ENCODE measurements at regions not wholly inside any gene's neighbourhood (a gene's known extent, or its start where the extent isn't known, plus 50 kb on each side); places are given as distances from the start of the nearest gene placed in this dataset.

DNA sequence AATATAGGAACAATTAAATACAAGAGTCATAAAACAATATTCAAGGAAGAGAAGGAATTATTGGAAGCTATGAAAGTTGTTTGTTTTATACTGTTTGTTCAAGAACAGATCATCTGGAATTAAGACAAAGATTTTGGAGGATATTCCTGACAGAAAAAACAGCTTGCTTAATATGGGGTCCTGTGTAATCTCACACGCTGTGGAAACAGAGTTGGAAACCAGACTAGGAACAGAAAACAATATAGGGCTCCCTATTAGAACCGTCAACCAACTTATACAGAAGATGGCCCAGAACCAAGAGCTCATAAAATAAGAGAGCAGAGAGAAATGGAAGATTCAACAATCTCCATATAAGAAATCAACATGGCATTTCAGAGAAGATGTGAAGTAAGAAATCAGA is 156.0 kb downstream of the PCDH18 start:
- Histone ChIP-seq H3K27me3 (no peaks in the 10 kb centered on the region), H3K36me3 (no peaks in the 10 kb centered on the region), H3K4me1 (peaks cover 0 to 38% (median 18%) of the 10 kb centered on the region in 4 donors), H3K27ac (peak overlapping the region in 3 of 4 donors; percentile 41 to 63 (median 46)), H3K4me3 (no peak overlapping the region), H3K9me3 (no peaks in the 10 kb centered on the region)
- 65 to 66% methylated on average over 2 of the region's 2 CpGs for WGBS, 2 donors
- intact Hi-C loops (cut with DNase I) = loop anchor here (10.0 kb wide), 1 partner anchor 98 kb away; no protein-coding TSS in a partner anchor
- TF ChIP-seq POLR2AphosphoS5 (IDR thresholded peaks at IDR 0.05) (peak in 3 of 4 donors; percentile 14 to 63 (median 54)), POLR2A (IDR thresholded peaks at IDR 0.05) (no peak), EP300 (IDR thresholded peaks at IDR 0.05) (no peak)
- TF ChIP-seq, protein P1, sequence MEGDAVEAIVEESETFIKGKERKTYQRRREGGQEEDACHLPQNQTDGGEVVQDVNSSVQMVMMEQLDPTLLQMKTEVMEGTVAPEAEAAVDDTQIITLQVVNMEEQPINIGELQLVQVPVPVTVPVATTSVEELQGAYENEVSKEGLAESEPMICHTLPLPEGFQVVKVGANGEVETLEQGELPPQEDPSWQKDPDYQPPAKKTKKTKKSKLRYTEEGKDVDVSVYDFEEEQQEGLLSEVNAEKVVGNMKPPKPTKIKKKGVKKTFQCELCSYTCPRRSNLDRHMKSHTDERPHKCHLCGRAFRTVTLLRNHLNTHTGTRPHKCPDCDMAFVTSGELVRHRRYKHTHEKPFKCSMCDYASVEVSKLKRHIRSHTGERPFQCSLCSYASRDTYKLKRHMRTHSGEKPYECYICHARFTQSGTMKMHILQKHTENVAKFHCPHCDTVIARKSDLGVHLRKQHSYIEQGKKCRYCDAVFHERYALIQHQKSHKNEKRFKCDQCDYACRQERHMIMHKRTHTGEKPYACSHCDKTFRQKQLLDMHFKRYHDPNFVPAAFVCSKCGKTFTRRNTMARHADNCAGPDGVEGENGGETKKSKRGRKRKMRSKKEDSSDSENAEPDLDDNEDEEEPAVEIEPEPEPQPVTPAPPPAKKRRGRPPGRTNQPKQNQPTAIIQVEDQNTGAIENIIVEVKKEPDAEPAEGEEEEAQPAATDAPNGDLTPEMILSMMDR (IDR thresholded peaks at IDR 0.05) = no peak
- DNase-seq = no peak

DNA sequence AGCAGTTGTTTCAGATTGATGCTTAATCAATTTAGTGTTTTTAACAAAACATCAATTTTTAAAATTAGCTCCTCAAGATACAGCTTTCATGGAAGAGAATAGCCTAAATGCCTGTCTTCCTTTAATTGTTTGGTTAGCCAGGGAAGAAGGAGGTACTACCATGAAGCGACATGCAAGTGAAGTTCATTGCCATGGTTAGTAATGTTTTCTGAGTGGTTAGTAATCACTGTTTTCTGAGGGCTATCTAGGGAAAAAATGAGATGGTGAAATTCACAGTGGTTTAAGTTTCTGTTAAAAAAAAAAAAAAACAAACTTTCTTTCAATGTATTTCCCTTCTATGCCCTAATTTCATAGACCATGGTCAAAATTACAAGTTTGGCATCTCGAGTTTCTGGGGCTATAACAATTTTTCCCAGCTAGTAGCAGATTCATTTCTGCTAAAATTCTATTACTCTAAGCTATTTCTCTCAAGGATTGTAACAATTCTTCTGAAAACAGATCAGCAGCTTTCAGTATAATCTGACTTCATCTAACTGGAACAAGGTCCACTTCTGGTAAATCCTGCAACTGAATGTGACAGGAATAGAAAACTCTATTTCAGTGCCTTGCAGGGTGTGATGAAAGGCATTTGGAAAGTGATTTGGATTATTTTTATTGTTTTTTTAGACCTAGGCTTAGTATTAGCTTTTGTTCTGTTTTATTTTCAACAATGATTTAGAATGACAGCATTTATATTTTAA is 157.0 kb downstream of the PCDH18 start:
- DNase-seq = no peak
- TF ChIP-seq EP300 (IDR thresholded peaks at IDR 0.05) = peak in 1 of 4 donors; percentile 49
- TF ChIP-seq, protein P1 (IDR thresholded peaks at IDR 0.05) = no peak
- no peak for TF ChIP-seq POLR2A (IDR thresholded peaks at IDR 0.05)
- peak in 2 of 4 donors; percentile 26 to 41 for TF ChIP-seq POLR2AphosphoS5 (IDR thresholded peaks at IDR 0.05)
- H3K4me1 ChIP-seq = peaks cover 0 to 42% (median 23%) of the 10 kb centered on the region in 4 donors
- 49 to 71% methylated on average over 2 of the region's 2 CpGs for WGBS, 2 donors
- no peaks in the 10 kb centered on the region for H3K27me3 ChIP-seq
- intact Hi-C loops (cut with DNase I) = loop anchor here (10.0 kb wide), 1 partner anchor 100 kb away; no protein-coding TSS in a partner anchor
- no peaks in the 10 kb centered on the region for H3K36me3 ChIP-seq
- H3K4me3 ChIP-seq = no peak overlapping the region
- H3K27ac ChIP-seq = peak overlapping the region in 3 of 4 donors; percentile 25 to 63 (median 41)
- no peaks in the 10 kb centered on the region for H3K9me3 ChIP-seq

- WGBS, 2 donors = 34 to 53% methylated on average over 2 of the region's 2 CpGs
- peaks cover 0 to 49% (median 25%) of the 10 kb centered on the region in 4 donors for H3K4me1 ChIP-seq
- TF ChIP-seq, protein P1 (IDR thresholded peaks at IDR 0.05) = no peak
- no peak for TF ChIP-seq POLR2A (IDR thresholded peaks at IDR 0.05)
- no peak for TF ChIP-seq POLR2AphosphoS5 (IDR thresholded peaks at IDR 0.05)
- no peak for TF ChIP-seq EP300 (IDR thresholded peaks at IDR 0.05)
- no peak overlapping the region for H3K4me3 ChIP-seq
- intact Hi-C loops (cut with DNase I) = loop anchor here (5.0 to 10.0 kb wide), 2 partner anchors 104 to 162 kb away; partner anchors contain the start of gene PCDH18
- no peaks in the 10 kb centered on the region for H3K27me3 ChIP-seq
- no peaks in the 10 kb centered on the region for H3K36me3 ChIP-seq
- no peaks in the 10 kb centered on the region for H3K9me3 ChIP-seq
- DNase-seq = no peak
- peak overlapping the region; percentile 10 to 67 (median 62) for H3K27ac ChIP-seq
These were observed 161.6 kb downstream of the PCDH18 start for GRCh38 chr4:137370679-137371078.

DNA sequence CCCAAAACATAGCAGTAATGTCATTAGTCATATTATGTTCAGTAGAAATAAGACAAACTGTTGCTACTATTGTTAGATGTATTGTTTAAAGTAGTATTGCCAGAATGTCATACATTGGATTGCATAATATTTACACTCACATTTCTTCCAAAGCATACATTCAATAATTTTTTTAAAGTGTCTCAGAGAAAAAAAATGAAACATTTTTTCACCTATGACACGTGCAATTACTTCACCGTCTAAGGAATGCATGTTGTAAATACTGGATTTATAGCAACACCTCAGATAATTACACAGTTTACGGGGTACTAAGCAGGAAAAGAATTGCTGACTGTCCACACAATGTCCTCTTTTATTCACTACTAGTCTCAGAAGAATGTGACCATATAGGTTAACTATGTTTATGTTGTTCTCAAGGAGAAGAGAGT is 162.1 kb downstream of the PCDH18 start:
- Histone ChIP-seq H3K27ac (peak overlapping the region; percentile 10 to 67 (median 62)), H3K36me3 (no peaks in the 10 kb centered on the region), H3K27me3 (no peaks in the 10 kb centered on the region), H3K4me1 (peaks cover 0 to 44% (median 23%) of the 10 kb centered on the region in 4 donors), H3K9me3 (no peaks in the 10 kb centered on the region), H3K4me3 (no peak overlapping the region)
- 8 to 53% methylated on average over 3 of the region's 3 CpGs for WGBS, 2 donors
- intact Hi-C loops (cut with DNase I) = loop anchor here (5.0 to 10.0 kb wide), 2 partner anchors 105 to 162 kb away; partner anchors contain the start of gene PCDH18
- TF ChIP-seq POLR2AphosphoS5 (IDR thresholded peaks at IDR 0.05) (peak in 1 of 4 donors; percentile 8), EP300 (IDR thresholded peaks at IDR 0.05) (no peak)
- DNase-seq = no peak

DNA sequence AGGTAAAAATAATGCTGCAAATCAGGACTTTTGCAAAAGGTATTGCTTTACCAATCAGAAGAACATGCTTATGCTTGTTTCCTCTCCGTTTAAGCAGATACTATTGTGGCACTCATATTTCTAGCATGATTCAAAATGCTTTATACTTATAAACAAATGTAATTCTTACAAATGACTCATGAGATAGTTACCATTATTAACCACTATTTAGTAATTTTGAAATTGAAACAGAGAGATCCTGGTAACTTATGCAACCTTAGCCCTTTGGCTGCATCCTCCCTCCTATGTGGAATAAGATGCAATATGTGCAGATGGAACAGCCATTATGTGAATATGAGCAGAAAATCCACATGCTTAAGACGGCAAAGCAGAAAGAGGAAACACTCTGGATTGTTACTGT is 164.7 kb downstream of the PCDH18 start:
- 71 to 75% methylated on average over 2 of the region's 2 CpGs for WGBS, 2 donors
- TF ChIP-seq, protein P1 (IDR thresholded peaks at IDR 0.05) = no peak
- TF ChIP-seq EP300 (IDR thresholded peaks at IDR 0.05) = no peak
- no peak for TF ChIP-seq POLR2A (IDR thresholded peaks at IDR 0.05)
- no peak for TF ChIP-seq POLR2AphosphoS5 (IDR thresholded peaks at IDR 0.05)
- H3K4me3 ChIP-seq = no peak overlapping the region
- no peaks in the 10 kb centered on the region for H3K27me3 ChIP-seq
- no peaks in the 10 kb centered on the region for H3K36me3 ChIP-seq
- intact Hi-C loops (cut with DNase I) = no loop called here
- no peaks in the 10 kb centered on the region for H3K9me3 ChIP-seq
- no peak for DNase-seq
- peak overlapping the region; percentile 29 to 67 (median 56) for H3K27ac ChIP-seq
- H3K4me1 ChIP-seq = peaks cover 0 to 26% (median 14%) of the 10 kb centered on the region in 4 donors
